Gastroesophageal sphincter (tissue), 3 donors: ENCODE measurements at regions not wholly inside any gene's neighbourhood (a gene's known extent, or its start where the extent isn't known, plus 50 kb on each side); places are given as distances from the start of the nearest gene placed in this dataset.

Experiments
- CTCF ChIP-seq, 4 experiments: fragments of 200-600 bp in 2 of 4; fragments of 450-650 bp in 2 of 4; sonication (generic) in 1 of 4; IDR thresholded peaks; one replicate each; pipeline ENCODE4 v1.5.1; 2017 to 2019; ENCODE audit warnings: antibody characterized with exemption in 4 of 4, mild to moderate bottlenecking in 2 of 4, moderate library complexity in 2 of 4
- POLR2AphosphoS5 ChIP-seq: sonication (generic); formaldehyde crosslinking; IDR thresholded peaks from one replicate; pipeline ENCODE4 v1.6.1; 2017; ENCODE audit warnings: antibody characterized with exemption

- TF ChIP-seq CTCF (IDR thresholded peaks at IDR 0.05) (no peak), POLR2AphosphoS5 (no peak)
Observed at GRCh38 chr16:66186251-66186785, 180.2 kb upstream of the CDH5 start.
